ENCODE measurements at regions not wholly inside any gene's neighbourhood (a gene's known extent, or its start where the extent isn't known, plus 50 kb on each side); places are given as distances from the start of the nearest gene placed in this dataset.
"Not testable (repeated sequence)": the region's sequence is repeated elsewhere in the genome, so short reads cannot be mapped to it uniquely, and the experiment has no call there.

DNA sequence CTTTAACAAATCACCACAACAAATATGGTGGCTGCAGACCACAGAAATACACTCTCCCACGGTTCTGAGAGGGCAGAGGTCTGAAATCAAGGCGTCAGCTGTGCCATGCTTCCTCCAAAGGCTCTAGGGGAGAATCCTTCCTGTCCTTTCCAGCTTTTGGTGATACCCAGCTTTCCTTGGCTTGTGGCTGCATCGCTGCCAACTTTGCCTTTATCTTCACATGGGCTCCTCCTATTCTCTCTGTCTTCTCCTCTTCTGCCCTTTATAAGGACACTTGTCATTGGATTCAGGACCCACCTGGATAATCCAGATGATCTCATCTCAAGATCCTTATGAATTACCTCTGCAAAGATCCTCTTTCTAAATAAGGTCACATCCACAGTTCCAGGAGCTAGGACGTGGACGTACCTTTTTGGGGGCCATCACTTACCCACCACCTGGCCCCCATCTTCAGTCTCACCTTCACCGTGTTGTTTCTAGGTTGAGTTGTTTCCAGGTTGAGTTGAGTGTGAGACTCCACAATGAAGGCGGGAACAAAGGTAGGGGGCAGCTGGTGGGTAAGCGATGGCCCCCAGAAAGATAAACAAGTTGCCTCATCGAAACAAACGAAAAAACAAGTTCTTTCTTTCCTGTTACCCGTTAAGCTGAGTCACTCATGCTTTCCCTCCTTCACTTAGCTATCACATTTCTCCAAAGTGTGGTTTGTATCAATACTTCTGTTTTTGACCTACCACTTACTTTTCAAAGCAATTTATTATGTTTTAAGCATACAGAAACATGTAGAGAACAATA lies 68.9 kb upstream of the SLC22A16 start:
- TF ChIP-seq POLR2A (IDR thresholded peaks at IDR 0.05; ENCODE audit: low read length) = no peak
- TF ChIP-seq GATA1 (IDR thresholded peaks at IDR 0.05; ENCODE audit: low read depth, low read length) = no peak
- no peak for DNase-seq

DNA sequence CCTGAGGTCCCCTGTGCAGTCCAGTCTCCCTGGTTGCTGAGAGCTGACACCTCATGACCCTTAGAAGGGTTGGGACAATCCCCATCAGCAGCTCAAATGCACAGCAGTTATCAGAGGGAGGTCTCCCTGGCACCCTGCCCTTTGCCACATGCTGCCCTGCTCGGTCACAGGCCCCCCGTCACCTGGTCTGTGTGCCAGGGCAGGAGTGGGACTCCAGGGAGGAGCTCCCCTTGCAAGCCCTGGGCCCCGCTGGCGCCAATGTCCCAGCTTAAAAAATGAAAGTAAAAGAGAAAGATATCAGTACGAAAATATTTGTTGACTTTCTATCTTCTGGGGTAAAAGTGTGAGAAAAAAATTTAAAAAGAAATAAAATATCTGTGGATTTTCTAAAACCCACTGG lies 68.1 kb upstream of the SLC22A16 start:
- no peak for DNase-seq

DNA sequence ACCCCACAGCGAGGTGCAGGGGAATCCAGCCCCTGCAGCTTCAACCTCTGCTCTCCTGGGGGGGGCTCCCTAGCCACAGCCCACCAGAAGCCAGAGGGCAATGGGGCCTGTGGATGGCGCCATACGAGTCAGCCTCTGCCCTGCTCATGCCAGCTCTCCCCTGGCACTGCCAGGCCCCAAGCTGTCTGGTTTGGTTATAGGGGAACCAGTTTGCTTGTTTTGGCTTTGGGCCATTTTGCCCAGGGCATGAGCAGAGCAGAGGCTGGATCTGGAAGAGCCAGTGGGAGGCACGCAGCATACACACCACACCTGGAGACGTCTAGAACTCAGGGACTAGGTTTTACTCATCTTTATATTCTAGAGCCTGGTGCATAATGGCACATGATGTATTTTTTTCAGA lies 66.7 kb upstream of the SLC22A16 start:
- no peak for TF ChIP-seq POLR2A (IDR thresholded peaks at IDR 0.05; ENCODE audit: low read length)
- no peak for TF ChIP-seq GATA1 (IDR thresholded peaks at IDR 0.05; ENCODE audit: low read depth, low read length)
- DNase-seq = no peak

More for the DNA sequence above, 68.1 kb upstream of the SLC22A16 start:
- no peak for TF ChIP-seq POLR2A (IDR thresholded peaks at IDR 0.05; ENCODE audit: low read length)

DNA sequence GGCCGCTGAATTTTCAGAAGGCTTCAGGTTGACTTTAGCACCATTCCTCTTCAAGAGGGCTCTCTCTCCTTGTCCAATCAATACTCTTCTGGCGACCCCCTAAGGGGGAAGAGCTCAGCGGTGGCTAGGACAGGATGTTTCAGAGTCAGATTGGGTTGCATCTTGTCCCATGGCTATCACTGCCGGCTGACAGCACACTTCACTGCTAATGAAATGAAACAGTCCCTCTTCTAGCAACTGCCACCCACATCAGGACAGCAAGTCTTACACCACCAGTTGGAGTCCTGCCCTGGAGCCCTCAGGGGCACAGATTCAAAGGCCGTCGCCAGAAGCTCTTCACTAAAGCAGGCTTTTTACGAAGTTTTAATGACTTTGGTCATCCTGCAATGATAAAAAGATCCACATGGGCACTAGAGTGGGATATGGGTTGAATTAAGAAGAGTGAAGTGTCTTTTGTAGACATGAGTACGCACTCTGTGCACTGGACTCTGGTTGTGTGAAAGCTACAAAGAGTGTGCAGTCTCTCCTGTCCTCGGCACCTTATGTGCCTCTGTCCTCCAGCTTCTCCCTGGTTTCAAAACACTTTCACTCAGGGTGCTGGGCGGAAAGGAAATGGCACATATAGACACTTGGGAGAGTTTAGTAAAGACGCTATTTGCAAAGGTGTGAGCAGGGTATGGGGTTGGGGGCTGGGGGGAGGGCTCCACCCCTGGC lies 66.1 kb upstream of the SLC22A16 start:
- TF ChIP-seq GATA1 (IDR thresholded peaks at IDR 0.05; ENCODE audit: low read depth, low read length) = no peak
- TF ChIP-seq POLR2A (IDR thresholded peaks at IDR 0.05; ENCODE audit: low read length) = no peak
- no peak for DNase-seq

DNA sequence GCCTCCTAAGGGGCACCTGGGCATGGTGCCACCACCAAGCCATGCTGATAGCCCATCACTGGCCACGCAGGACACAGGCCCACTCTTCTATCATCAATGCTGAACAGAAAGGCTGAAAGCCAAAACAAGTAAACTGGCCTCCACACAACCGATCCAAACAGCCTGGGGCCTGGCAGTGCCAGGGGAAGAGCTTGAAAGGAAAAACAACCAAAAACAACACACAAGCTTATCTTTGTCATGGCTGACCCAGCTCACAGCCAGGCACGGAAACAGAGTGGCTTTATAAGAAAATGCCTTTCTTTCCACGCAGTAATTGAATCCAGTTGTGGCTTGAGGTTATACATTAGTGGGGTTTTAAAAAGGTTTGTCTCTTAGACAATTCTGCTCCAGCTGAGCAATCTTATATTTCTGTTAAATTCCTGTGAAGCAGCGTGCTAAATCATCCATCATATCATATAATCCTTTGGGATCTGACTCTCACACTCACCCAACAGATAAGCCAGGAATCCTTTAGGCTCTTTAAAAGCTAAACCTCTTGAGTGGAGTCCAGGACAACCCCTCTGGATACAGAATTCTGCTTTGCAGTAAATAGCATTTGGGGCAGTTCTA lies 65.4 kb upstream of the SLC22A16 start:
- TF ChIP-seq POLR2A (IDR thresholded peaks at IDR 0.05; ENCODE audit: low read length) (no peak), GATA1 (IDR thresholded peaks at IDR 0.05; ENCODE audit: low read depth, low read length) (no peak)
- no peak for DNase-seq

DNA sequence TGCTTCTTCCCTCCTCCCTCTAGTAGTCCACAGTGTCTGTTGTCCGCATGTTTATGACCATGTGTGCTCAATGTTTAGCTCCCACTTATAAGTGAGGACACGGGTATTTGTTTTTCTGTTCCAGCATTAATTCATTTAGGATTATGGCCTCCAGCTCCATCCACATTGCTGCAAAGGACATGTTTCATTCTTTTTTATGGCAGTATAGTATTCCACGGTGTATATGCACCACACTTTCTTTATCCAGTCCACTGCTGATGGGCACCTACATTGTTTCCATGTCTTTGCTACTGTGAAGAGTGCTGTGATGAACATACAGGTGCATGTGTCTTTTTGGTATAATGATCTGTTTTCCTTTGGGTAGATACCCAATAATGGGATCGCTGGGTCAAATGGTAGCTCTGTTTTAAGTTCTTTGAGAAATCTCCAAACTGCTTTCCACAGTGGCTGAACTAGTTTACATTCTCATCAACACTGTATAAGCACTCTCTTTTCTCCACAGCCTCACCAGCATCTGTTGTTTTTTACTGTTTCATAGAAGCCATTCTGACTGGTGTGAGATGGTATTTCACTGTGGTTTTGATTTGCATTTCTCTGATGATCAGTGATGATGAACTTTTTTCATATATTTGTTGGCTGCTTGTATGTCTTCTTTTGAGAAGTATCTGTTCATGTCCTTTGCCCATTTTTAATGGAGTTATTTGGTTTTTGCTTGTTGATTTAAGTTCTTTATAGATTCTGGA lies 63.0 kb upstream of the SLC22A16 start:
- not testable (repeated sequence) for DNase-seq

DNA sequence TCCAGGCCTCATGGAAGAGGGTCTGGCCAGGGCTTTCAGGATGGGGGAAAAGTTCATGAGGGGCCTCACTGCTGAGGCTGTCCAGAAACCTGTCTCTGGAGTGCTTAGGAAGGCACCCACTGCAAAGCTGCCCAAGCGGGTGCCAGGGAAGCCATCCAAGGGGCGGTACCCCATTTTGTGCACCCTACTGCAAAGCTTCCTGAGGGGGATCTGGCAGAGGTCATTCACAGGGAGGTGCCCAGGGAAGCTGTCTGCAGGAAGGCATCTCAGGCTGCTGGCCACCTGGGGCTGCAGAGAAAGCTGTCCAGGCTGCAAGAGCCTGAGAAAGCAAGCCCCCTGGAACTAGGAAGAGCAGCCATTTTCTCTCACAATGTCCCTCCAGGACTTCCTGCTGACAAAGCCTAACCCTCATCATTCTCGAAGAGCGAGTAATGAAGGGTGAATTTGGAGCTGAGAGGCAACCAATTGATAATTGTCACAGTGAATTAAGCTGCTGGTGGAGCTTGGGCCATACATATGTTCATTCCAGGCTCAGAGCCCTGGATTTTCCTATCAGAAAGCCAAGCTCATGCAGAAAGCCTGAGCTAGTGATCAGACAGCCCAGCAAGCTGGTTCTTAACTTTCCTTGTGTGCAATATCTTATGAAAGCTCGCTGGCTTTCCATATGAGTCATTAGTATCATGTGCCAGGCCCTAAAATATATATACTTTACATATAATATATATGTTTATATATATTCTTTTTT lies 62.2 kb upstream of the SLC22A16 start:
- no peak for DNase-seq
- TF ChIP-seq POLR2A (IDR thresholded peaks at IDR 0.05; ENCODE audit: low read length) = no peak
- TF ChIP-seq GATA1 (IDR thresholded peaks at IDR 0.05; ENCODE audit: low read depth, low read length) = no peak

DNA sequence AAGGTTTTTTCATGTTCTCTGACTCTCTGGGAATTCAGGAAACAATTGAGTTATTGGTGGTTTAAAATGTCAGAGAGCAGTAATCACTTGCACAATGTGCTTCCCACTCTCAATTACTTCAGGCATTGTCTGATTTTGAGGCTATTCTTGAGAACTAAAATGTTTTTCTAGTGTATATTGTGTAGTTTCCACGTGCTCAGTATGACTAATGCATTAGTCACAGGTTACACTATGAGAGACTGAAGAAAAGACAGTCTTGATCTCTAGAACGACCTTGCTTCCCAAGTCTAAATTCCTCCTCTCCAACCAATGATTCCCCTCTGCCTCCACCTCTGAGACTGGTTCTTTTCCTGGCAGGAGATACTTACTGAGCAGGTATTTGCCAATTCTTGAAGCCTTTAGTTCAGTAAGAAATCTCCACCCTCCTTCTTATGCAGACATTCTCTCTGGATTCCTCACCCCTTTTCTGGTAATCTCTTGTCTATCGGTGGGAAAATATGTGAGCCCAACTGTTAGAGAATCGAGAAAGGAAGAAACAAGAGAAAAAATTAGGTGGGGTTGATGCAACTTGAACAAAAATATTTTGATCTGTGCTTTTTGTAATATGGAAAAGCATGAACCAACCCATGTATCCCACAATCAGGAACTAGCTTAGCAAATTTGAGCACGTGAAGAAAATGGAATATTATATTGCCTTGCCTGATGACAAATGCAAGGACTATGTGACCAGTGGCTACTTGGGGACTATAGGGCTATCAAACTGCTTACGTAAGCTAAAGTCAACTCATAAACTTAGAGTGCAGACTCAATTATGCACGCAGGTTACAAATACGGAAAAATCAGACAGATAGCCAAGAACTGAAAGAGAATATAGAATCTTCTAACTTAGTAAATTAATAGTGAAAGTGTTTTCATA lies 61.1 kb upstream of the SLC22A16 start:
- DNase-seq = peak in 1 of 2 experiments; percentile 31
- TF ChIP-seq GATA1 (IDR thresholded peaks at IDR 0.05; ENCODE audit: low read depth, low read length) = no peak
- peak; percentile 32 for TF ChIP-seq POLR2A (IDR thresholded peaks at IDR 0.05; ENCODE audit: low read length)

DNA sequence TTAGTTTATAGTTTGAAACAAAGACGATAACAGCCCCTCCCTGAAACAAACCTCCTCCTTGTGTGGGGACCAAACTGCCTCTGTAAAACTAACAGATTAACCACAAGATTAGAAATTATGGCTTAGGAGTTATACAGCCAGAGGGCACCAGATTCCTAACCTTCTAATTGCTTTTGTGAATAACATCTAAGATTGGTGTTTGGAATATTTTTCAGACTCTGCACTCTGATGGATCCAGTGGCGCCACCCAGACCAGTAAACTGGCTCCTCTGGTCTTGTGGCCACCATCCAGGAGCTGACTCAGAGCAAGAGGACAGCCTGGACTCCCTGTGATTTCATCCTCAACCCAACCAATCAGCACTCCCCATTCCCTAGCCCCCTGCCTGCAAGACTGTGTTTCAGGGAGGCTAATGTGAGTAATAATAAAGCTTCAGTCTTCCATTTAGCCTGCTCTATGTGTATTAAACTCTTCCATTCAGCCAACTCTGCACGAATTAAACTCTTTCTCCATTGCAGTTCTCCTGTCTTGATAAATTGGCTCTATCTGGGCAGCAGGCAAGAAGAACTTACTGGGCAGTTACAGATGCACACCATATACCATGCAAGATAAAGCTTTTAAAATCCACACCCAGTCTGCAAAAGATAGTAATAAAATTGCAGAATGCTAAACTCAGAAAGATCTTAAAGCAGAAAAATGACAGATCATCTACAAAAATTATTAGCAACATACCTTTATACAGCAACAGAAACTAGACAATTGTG lies 58.5 kb upstream of the SLC22A16 start:
- peak; percentile 51 to 61 for DNase-seq
- TF ChIP-seq POLR2A (IDR thresholded peaks at IDR 0.05; ENCODE audit: low read length) (no peak), GATA1 (IDR thresholded peaks at IDR 0.05; ENCODE audit: low read depth, low read length) (no peak)

DNA sequence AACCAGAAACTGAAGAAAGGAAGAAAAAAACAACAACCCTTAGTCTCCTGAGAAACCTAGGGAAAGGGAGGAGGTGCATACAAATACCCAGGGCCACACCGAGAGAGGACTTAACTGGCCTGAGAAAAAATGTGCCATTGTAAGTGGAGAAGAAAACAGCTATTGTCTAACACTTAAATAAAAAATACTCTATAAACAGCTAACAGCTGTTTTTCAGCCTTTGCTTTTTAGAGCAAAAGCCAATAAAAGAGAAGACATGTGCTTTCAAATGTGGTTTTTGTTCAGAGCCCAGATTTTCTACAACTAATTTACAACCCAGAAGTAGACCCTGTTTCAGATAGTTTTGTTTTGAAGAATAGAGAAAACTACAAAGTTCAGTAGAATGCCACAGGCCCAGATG lies 56.0 kb upstream of the SLC22A16 start:
- TF ChIP-seq POLR2A (IDR thresholded peaks at IDR 0.05; ENCODE audit: low read length) (no peak), GATA1 (IDR thresholded peaks at IDR 0.05; ENCODE audit: low read depth, low read length) (no peak)
- no peak for DNase-seq

DNA sequence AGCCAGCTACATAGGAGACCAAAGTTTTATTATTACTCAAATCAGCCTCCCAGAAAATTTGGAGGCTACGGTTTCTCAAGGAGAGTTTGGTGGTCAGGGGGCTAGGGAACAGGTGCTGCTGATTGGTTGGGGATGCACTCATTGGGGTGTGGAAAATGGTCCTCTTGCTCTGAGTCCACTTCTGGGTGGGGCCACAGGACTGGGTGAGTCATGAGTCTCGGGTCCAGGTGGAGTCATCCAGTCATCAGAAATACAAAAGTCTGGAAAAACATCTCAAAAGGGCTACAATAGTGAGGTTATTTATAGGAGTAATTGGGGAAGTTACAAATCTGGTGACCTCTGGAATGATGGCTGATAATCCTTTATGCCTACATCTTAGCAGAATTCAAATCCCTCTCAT lies 54.3 kb upstream of the SLC22A16 start:
- peak in 1 of 2 experiments; percentile 5 for DNase-seq
- no peak for TF ChIP-seq GATA1 (IDR thresholded peaks at IDR 0.05; ENCODE audit: low read depth, low read length)
- no peak for TF ChIP-seq POLR2A (IDR thresholded peaks at IDR 0.05; ENCODE audit: low read length)

DNA sequence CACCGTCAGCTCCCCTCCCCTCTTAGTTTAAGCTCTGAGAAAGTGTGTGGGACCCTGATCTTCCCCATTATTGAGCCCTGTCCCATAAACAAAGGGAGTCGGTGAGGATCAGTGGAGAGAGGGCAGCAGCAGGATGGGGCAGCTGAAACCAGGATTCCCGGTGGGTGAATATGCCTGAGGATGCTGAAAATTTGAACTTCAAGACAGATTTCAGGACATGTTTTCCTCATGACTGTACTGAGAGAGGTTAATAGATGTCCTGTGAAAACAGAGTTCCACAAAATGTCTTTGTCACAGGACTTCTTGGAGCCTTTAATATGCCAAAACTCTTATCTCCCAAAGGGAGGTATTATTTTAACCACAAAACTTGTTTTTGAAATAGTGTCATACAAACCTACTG lies 53.5 kb upstream of the SLC22A16 start:
- TF ChIP-seq POLR2A (IDR thresholded peaks at IDR 0.05; ENCODE audit: low read length) = no peak
- TF ChIP-seq GATA1 (IDR thresholded peaks at IDR 0.05; ENCODE audit: low read depth, low read length) = no peak
- no peak for DNase-seq
